SK-N-MC (cell line): ENCODE measurements at regions not wholly inside any gene's neighbourhood (a gene's known extent, or its start where the extent isn't known, plus 50 kb on each side); places are given as distances from the start of the nearest gene placed in this dataset.

Experiments used
- EZH2 ChIP-seq: fragments of 200-600 bp; sonication (generic); IDR thresholded peaks from one replicate; pipeline ENCODE4 v1.6.1; 2017; ENCODE audit warnings: antibody characterized with exemption
- POLR2AphosphoS5 ChIP-seq: IDR thresholded peaks from 2 replicates; pipeline ENCODE4 v1.6.1; 2012; ENCODE audit warnings: mild to moderate bottlenecking, low read depth, low read length, borderline replicate concordance

DNA sequence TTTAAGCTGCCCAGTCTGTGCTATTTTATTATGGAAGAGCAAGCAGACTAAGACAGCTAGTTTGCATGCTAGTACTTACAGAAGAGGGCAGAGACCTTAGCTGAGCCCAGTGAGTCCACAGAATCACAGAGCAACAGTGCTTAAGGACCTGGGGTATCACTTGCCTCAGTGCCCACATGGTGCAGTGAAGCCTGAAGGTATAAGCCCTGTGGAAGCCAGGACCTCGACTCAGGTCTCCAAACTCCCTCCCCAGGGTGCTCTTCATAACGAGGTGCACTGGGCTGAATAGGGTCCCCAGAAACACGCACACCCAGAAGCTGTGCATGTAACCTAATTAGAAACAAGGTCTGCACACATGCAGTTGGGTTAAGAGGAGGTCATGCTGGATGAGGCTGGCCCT lies 718.1 kb downstream of the GALR1 start:
- TF ChIP-seq EZH2, result no peak
- no peak for TF ChIP-seq POLR2AphosphoS5
